ENCODE measurements at regions not wholly inside any gene's neighbourhood (a gene's known extent, or its start where the extent isn't known, plus 50 kb on each side); places are given as distances from the start of the nearest gene placed in this dataset.

GRCh38 chr15:62877276-62877857 lies 165.2 kb upstream of the TPM1 start:
- no peak for DNase-seq

- DNase-seq: no peak
Measured at GRCh38 chr15:62878070-62878469, 164.5 kb upstream of the TPM1 start.

- DNase-seq: no peak
Measured at GRCh38 chr15:62879770-62880169, 162.8 kb upstream of the TPM1 start.

- no peak for DNase-seq
Measured at GRCh38 chr15:62880278-62880677, 162.3 kb upstream of the TPM1 start.

GRCh38 chr15:62881056-62881455 lies 161.5 kb upstream of the TPM1 start:
- DNase-seq: no peak

- DNase-seq: no peak
Measured at GRCh38 chr15:62883938-62884479, 158.5 kb upstream of the TPM1 start.

GRCh38 chr15:62886431-62887071 lies 156.0 kb upstream of the TPM1 start:
- no peak for DNase-seq

- no peak for DNase-seq
Measured at GRCh38 chr15:62887113-62887570, 155.4 kb upstream of the TPM1 start.

- DNase-seq: no peak
Measured at GRCh38 chr15:62888623-62889022, 153.9 kb upstream of the TPM1 start.

- DNase-seq: no peak
Measured at GRCh38 chr15:62889141-62889661, 153.3 kb upstream of the TPM1 start.

- no peak for DNase-seq
Measured at GRCh38 chr15:62889734-62890505, 152.6 kb upstream of the TPM1 start.

- DNase-seq: no peak
Measured at GRCh38 chr15:62894322-62895085, 148.0 kb upstream of the TPM1 start.

- no peak for DNase-seq
Measured at GRCh38 chr15:62895139-62895866, 147.2 kb upstream of the TPM1 start.

GRCh38 chr15:62895905-62896316 lies 146.6 kb upstream of the TPM1 start:
- DNase-seq: no peak

- no peak for DNase-seq
Measured at GRCh38 chr15:62896380-62896866, 146.1 kb upstream of the TPM1 start.

- DNase-seq: peak in 1 of 2 experiments; percentile 57
Measured at GRCh38 chr15:62896969-62897486, 145.5 kb upstream of the TPM1 start.

GRCh38 chr15:62897634-62898033 lies 144.9 kb upstream of the TPM1 start:
- DNase-seq: no peak

GRCh38 chr15:62899090-62899493 lies 143.5 kb upstream of the TPM1 start:
- no peak for DNase-seq

- no peak for DNase-seq
Measured at GRCh38 chr15:62900071-62900802, 142.3 kb upstream of the TPM1 start.

- DNase-seq: no peak
Measured at GRCh38 chr15:62901087-62901486, 141.5 kb upstream of the TPM1 start.

All from cerebellar nuclear complex (tissue), 1 donor.